Suprapubic skin (tissue), 3 donors: ENCODE measurements at regions not wholly inside any gene's neighbourhood (a gene's known extent, or its start where the extent isn't known, plus 50 kb on each side); places are given as distances from the start of the nearest gene placed in this dataset.

ENCODE experiments used
- CTCF ChIP-seq, 2 donors: fragments of 200-600 bp in 1 of 2; fragments of 450-650 bp in 1 of 2; sonication (generic) in 1 of 2; IDR thresholded peaks; one replicate each; pipeline ENCODE4 v1.5.1; 2016 to 2019; ENCODE audit warnings: antibody characterized with exemption in 2 of 2, mild to moderate bottlenecking in 1 of 2, moderate library complexity in 1 of 2
- EP300 ChIP-seq: sonication (generic); formaldehyde crosslinking; IDR thresholded peaks from one replicate; pipeline ENCODE4 v1.6.1; 2017; ENCODE audit warnings: antibody characterized with exemption
- POLR2A ChIP-seq, 2 donors: fragments of 450-650 bp; IDR thresholded peaks; one replicate each; pipeline ENCODE4 v1.6.1; 2017; ENCODE audit warnings: antibody characterized with exemption in 2 of 2, mild to moderate bottlenecking in 2 of 2, moderate library complexity in 2 of 2

DNA sequence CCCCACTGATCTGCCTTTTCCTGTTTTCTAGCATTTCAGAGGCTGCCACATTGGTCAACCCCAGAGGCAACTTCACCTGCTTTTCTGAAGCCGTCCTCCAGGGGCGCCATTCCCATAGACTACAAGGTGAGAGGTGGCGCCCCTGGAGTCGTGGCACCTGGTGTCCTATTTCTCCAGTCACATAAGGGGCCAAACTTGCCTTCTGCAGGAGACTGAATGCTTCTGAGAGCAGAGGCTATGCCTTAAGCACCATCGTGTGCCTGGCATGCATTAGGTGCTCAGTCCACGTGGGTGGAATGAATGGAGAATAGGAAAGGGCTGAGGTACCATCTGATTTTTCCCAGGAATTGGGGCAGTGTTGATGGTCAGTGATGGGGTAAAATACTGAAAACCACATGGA is 164.8 kb downstream of the HAPSTR1 start:
- TF ChIP-seq POLR2A (IDR thresholded peaks at IDR 0.05): no peak
- no peak for TF ChIP-seq EP300
- TF ChIP-seq CTCF (IDR thresholded peaks at IDR 0.05): peak in 1 of 2 donors; percentile 43
